ENCODE measurements at regions not wholly inside any gene's neighbourhood (a gene's known extent, or its start where the extent isn't known, plus 50 kb on each side); places are given as distances from the start of the nearest gene placed in this dataset.

- H3K4ac ChIP-seq (ENCODE audit: low read depth, low read length): no peak overlapping the region
- H3K36me3 ChIP-seq (ENCODE audit: control insufficient read depth in 1 of 2, insufficient read depth in 2 of 2, low read length in 2 of 2): no peaks in the 10 kb centered on the region
- no peaks in the 10 kb centered on the region for H3K4me1 ChIP-seq (ENCODE audit: control insufficient read depth in 1 of 2, insufficient read depth in 2 of 2, low read length in 2 of 2)
- H2BK5ac ChIP-seq (ENCODE audit: low read depth, low read length, poor library complexity): no peak overlapping the region
- H3K9me3 ChIP-seq (ENCODE audit: insufficient read depth, low read depth, low read length): no peaks in the 10 kb centered on the region
- no peak overlapping the region for H2BK120ac ChIP-seq (ENCODE audit: insufficient read depth, low read length, poor library complexity)
- H3K27me3 ChIP-seq (ENCODE audit: insufficient read depth, low read length): no peaks in the 10 kb centered on the region
- no peak overlapping the region for H4K12ac ChIP-seq (ENCODE audit: low read depth, low read length)
- WGBS (ENCODE audit: extremely low coverage, insufficient coverage, insufficient read length): no CpG with 5 or more reads among the region's 2 CpGs
- H3K18ac ChIP-seq (ENCODE audit: low read length): no peak overlapping the region
- H3K4me3 ChIP-seq (ENCODE audit: low read depth, low read length): no peak overlapping the region
- DNase-seq: peak in 1 of 2 donors; percentile 1
- no peak overlapping the region for H2BK12ac ChIP-seq (ENCODE audit: low read length)
- H2AFZ ChIP-seq (ENCODE audit: insufficient read depth, low read length, poor library complexity): no peak overlapping the region
- no peak overlapping the region for H3K27ac ChIP-seq (ENCODE audit: low read depth, low read length)
- H3K4me2 ChIP-seq (ENCODE audit: low read length): no peak overlapping the region
- no peaks in the 10 kb centered on the region for H3K79me1 ChIP-seq (ENCODE audit: low read length)
- H2AK5ac ChIP-seq (ENCODE audit: low read length): no peak overlapping the region
- H3K79me2 ChIP-seq (ENCODE audit: control insufficient read depth, insufficient read depth, low read length, poor library complexity): no peaks in the 10 kb centered on the region
- H3K14ac ChIP-seq (ENCODE audit: low read length): no peak overlapping the region
- H3K9ac ChIP-seq (ENCODE audit: low read length): no peak overlapping the region
- no peak overlapping the region for H4K91ac ChIP-seq (ENCODE audit: low read depth, low read length)
- no peak overlapping the region for H3K23ac ChIP-seq (ENCODE audit: low read length)
- no peak overlapping the region for H4K8ac ChIP-seq (ENCODE audit: low read depth, low read length)
Measured at GRCh38 chr14:85090681-85091080, 439.3 kb upstream of the FLRT2 start.

DNA sequence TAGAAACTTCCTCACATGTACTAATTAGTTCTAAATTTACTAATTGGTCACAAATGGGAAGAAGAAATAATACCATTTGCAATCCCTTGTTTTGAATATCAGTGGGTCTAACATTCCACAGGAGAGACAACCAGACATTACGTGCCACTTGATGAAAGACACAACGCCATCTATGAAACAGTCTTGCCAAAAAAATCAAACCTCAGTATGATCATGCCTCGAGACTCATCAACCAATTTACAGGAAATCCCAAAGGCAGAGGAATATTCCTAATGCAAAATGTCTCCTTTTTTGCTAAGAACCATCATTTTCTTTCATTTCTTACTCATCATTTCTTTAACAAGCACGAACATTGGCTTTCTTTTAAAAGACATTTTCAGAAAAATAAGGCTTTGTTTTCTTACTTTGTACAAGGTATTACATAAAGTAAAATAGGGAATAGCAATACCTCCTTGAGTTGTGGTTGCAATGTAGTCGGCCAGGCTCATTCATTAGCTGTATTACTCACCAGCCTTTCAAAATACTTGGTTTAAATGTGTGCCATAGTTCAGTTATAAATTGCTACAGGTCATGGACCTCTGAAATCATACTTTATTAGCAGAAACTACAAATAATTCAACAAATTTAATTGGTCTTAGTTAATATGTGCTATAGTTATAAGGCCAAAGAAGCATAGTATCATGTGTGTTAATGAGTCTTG, 436.2 kb upstream of the FLRT2 start:
- H2BK120ac ChIP-seq (ENCODE audit: insufficient read depth, low read length, poor library complexity): no peak overlapping the region
- H2BK5ac ChIP-seq (ENCODE audit: low read depth, low read length, poor library complexity): no peak overlapping the region
- H3K4me3 ChIP-seq (ENCODE audit: low read depth, low read length): no peak overlapping the region
- H4K12ac ChIP-seq (ENCODE audit: low read depth, low read length): no peak overlapping the region
- H2AK5ac ChIP-seq (ENCODE audit: low read length): no peak overlapping the region
- H3K18ac ChIP-seq (ENCODE audit: low read length): no peak overlapping the region
- no peak overlapping the region for H2BK12ac ChIP-seq (ENCODE audit: low read length)
- no peak overlapping the region for H3K4me2 ChIP-seq (ENCODE audit: low read length)
- H3K27ac ChIP-seq (ENCODE audit: low read depth, low read length): no peak overlapping the region
- no peak overlapping the region for H3K14ac ChIP-seq (ENCODE audit: low read length)
- no peaks in the 10 kb centered on the region for H3K4me1 ChIP-seq (ENCODE audit: control insufficient read depth in 1 of 2, insufficient read depth in 2 of 2, low read length in 2 of 2)
- H4K8ac ChIP-seq (ENCODE audit: low read depth, low read length): no peak overlapping the region
- H2AFZ ChIP-seq (ENCODE audit: insufficient read depth, low read length, poor library complexity): no peak overlapping the region
- no peak for DNase-seq
- no CpG with 5 or more reads among the region's 5 CpGs for WGBS (ENCODE audit: extremely low coverage, insufficient coverage, insufficient read length)
- no peak overlapping the region for H3K4ac ChIP-seq (ENCODE audit: low read depth, low read length)
- H3K79me1 ChIP-seq (ENCODE audit: low read length): no peaks in the 10 kb centered on the region
- no peaks in the 10 kb centered on the region for H3K36me3 ChIP-seq (ENCODE audit: control insufficient read depth in 1 of 2, insufficient read depth in 2 of 2, low read length in 2 of 2)
- no peak overlapping the region for H4K91ac ChIP-seq (ENCODE audit: low read depth, low read length)
- H3K9ac ChIP-seq (ENCODE audit: low read length): no peak overlapping the region
- H3K23ac ChIP-seq (ENCODE audit: low read length): no peak overlapping the region
- H3K9me3 ChIP-seq (ENCODE audit: insufficient read depth, low read depth, low read length): no peaks in the 10 kb centered on the region
- H3K27me3 ChIP-seq (ENCODE audit: insufficient read depth, low read length): no peaks in the 10 kb centered on the region
- H3K79me2 ChIP-seq (ENCODE audit: control insufficient read depth, insufficient read depth, low read length, poor library complexity): no peaks in the 10 kb centered on the region

- H3K36me3 ChIP-seq (ENCODE audit: control insufficient read depth in 1 of 2, insufficient read depth in 2 of 2, low read length in 2 of 2): no peaks in the 10 kb centered on the region
- no peaks in the 10 kb centered on the region for H3K79me1 ChIP-seq (ENCODE audit: low read length)
- H3K27ac ChIP-seq (ENCODE audit: low read depth, low read length): no peak overlapping the region
- no peak overlapping the region for H2AFZ ChIP-seq (ENCODE audit: insufficient read depth, low read length, poor library complexity)
- no peak overlapping the region for H3K23ac ChIP-seq (ENCODE audit: low read length)
- DNase-seq: no peak
- no peak overlapping the region for H3K4ac ChIP-seq (ENCODE audit: low read depth, low read length)
- H3K27me3 ChIP-seq (ENCODE audit: insufficient read depth, low read length): no peaks in the 10 kb centered on the region
- H3K18ac ChIP-seq (ENCODE audit: low read length): no peak overlapping the region
- no peak overlapping the region for H3K9ac ChIP-seq (ENCODE audit: low read length)
- no peaks in the 10 kb centered on the region for H3K79me2 ChIP-seq (ENCODE audit: control insufficient read depth, insufficient read depth, low read length, poor library complexity)
- no peak overlapping the region for H4K91ac ChIP-seq (ENCODE audit: low read depth, low read length)
- H2AK5ac ChIP-seq (ENCODE audit: low read length): no peak overlapping the region
- H3K9me3 ChIP-seq (ENCODE audit: insufficient read depth, low read depth, low read length): no peaks in the 10 kb centered on the region
- H3K4me1 ChIP-seq (ENCODE audit: control insufficient read depth in 1 of 2, insufficient read depth in 2 of 2, low read length in 2 of 2): no peaks in the 10 kb centered on the region
- no peak overlapping the region for H3K4me2 ChIP-seq (ENCODE audit: low read length)
- H2BK120ac ChIP-seq (ENCODE audit: insufficient read depth, low read length, poor library complexity): no peak overlapping the region
- no peak overlapping the region for H2BK5ac ChIP-seq (ENCODE audit: low read depth, low read length, poor library complexity)
- no peak overlapping the region for H4K8ac ChIP-seq (ENCODE audit: low read depth, low read length)
- no peak overlapping the region for H3K14ac ChIP-seq (ENCODE audit: low read length)
- WGBS (ENCODE audit: extremely low coverage, insufficient coverage, insufficient read length): no CpG with 5 or more reads among the region's 1 CpG
- H2BK12ac ChIP-seq (ENCODE audit: low read length): no peak overlapping the region
- H3K4me3 ChIP-seq (ENCODE audit: low read depth, low read length): no peak overlapping the region
- no peak overlapping the region for H4K12ac ChIP-seq (ENCODE audit: low read depth, low read length)
Measured at GRCh38 chr14:85102591-85102990, 427.4 kb upstream of the FLRT2 start.

GRCh38 chr14:85106506-85106905, 423.4 kb upstream of the FLRT2 start:
- Histone ChIP-seq H2BK5ac (ENCODE audit: low read depth, low read length, poor library complexity) (no peak overlapping the region), H3K4me2 (ENCODE audit: low read length) (no peak overlapping the region), H4K12ac (ENCODE audit: low read depth, low read length) (no peak overlapping the region), H3K36me3 (ENCODE audit: control insufficient read depth in 1 of 2, insufficient read depth in 2 of 2, low read length in 2 of 2) (no peaks in the 10 kb centered on the region), H3K23ac (ENCODE audit: low read length) (no peak overlapping the region), H3K79me1 (ENCODE audit: low read length) (no peaks in the 10 kb centered on the region), H4K8ac (ENCODE audit: low read depth, low read length) (no peak overlapping the region), H2AFZ (ENCODE audit: insufficient read depth, low read length, poor library complexity) (no peak overlapping the region), H3K9ac (ENCODE audit: low read length) (no peak overlapping the region), H3K14ac (ENCODE audit: low read length) (no peak overlapping the region), H2AK5ac (ENCODE audit: low read length) (no peak overlapping the region), H3K4me1 (ENCODE audit: control insufficient read depth in 1 of 2, insufficient read depth in 2 of 2, low read length in 2 of 2) (no peaks in the 10 kb centered on the region), H3K9me3 (ENCODE audit: insufficient read depth, low read depth, low read length) (no peaks in the 10 kb centered on the region), H3K27me3 (ENCODE audit: insufficient read depth, low read length) (no peaks in the 10 kb centered on the region), H2BK120ac (ENCODE audit: insufficient read depth, low read length, poor library complexity) (no peak overlapping the region), H2BK12ac (ENCODE audit: low read length) (no peak overlapping the region), H3K4me3 (ENCODE audit: low read depth, low read length) (no peak overlapping the region), H3K4ac (ENCODE audit: low read depth, low read length) (no peak overlapping the region), H3K27ac (ENCODE audit: low read depth, low read length) (no peak overlapping the region), H3K79me2 (ENCODE audit: control insufficient read depth, insufficient read depth, low read length, poor library complexity) (no peaks in the 10 kb centered on the region), H3K18ac (ENCODE audit: low read length) (no peak overlapping the region), H4K91ac (ENCODE audit: low read depth, low read length) (no peak overlapping the region)
- WGBS (ENCODE audit: extremely low coverage, insufficient coverage, insufficient read length): no CpG with 5 or more reads among the region's 2 CpGs
- no peak for DNase-seq
